ENCODE measurements at regions not wholly inside any gene's neighbourhood (a gene's known extent, or its start where the extent isn't known, plus 50 kb on each side); places are given as distances from the start of the nearest gene placed in this dataset.

DNA sequence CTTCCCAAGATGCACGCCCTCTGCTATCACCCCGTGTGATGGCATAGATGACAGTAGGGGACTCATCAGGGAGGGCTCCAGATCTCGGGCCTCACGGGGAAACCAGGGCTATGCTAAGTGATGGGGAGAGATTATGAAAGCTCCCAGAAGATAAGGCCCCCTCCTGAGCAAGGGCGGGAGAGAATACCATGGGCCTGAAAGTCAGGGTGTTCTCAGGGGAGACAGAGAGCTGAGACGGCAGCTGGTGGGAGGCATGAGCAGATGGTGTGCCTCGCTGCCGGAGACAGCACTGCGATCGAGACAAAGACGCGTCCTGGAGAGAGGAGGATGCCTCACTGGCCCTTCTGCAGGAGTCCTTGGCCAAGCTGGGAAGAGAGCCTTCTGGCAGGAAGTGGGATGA lies 106.5 kb upstream of the ADPGK start:
- TF ChIP-seq, protein P1, sequence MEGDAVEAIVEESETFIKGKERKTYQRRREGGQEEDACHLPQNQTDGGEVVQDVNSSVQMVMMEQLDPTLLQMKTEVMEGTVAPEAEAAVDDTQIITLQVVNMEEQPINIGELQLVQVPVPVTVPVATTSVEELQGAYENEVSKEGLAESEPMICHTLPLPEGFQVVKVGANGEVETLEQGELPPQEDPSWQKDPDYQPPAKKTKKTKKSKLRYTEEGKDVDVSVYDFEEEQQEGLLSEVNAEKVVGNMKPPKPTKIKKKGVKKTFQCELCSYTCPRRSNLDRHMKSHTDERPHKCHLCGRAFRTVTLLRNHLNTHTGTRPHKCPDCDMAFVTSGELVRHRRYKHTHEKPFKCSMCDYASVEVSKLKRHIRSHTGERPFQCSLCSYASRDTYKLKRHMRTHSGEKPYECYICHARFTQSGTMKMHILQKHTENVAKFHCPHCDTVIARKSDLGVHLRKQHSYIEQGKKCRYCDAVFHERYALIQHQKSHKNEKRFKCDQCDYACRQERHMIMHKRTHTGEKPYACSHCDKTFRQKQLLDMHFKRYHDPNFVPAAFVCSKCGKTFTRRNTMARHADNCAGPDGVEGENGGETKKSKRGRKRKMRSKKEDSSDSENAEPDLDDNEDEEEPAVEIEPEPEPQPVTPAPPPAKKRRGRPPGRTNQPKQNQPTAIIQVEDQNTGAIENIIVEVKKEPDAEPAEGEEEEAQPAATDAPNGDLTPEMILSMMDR (IDR thresholded peaks at IDR 0.05) = no peak
- TF ChIP-seq POLR2AphosphoS5 (IDR thresholded peaks at IDR 0.05; ENCODE audit: insufficient read depth in 1 of 2, low read depth in 1 of 2) (no peak), POLR2A (IDR thresholded peaks at IDR 0.05) (no peak)
